ENCODE measurements at regions not wholly inside any gene's neighbourhood (a gene's known extent, or its start where the extent isn't known, plus 50 kb on each side); places are given as distances from the start of the nearest gene placed in this dataset.

DNA sequence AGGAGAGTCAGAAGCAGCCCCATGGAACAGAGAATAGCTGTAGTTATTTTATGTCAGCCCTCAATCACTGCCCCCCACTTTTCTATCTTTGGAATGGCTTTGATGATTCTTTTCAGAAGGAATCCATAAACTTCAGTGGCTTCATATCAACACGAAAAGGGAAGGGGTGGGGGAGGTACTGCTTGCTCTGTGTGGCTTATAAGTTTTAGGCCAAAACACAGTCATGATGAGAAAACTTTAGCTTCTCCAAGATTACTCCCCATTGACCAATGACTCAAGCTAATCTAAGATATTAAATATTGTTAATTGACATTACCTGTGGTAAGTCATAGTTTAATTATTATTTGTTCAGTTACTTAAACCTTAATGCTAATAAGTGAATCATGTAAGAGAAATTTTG, 669.6 kb upstream of the FAM241A start:
- no peak overlapping the region for H3K27ac ChIP-seq (ENCODE audit: low read length)
- no peak overlapping the region for H3K4me3 ChIP-seq (ENCODE audit: low read length)
- no peaks in the 10 kb centered on the region for H3F3A ChIP-seq (ENCODE audit: insufficient read depth, low read length)
- H3K9ac ChIP-seq (ENCODE audit: low read length) = no peak overlapping the region
- H3K27me3 ChIP-seq (replicated peaks; ENCODE audit: insufficient read depth, low read length) = no peaks in the 10 kb centered on the region
- no peak for DNase-seq
- no peak overlapping the region for H3K4me2 ChIP-seq (ENCODE audit: low read depth, low read length)
- no peaks in the 10 kb centered on the region for H4K20me1 ChIP-seq (ENCODE audit: insufficient read depth, low read length)
- H3K79me2 ChIP-seq (ENCODE audit: low read length) = no peaks in the 10 kb centered on the region
- H3K9me2 ChIP-seq (replicated peaks; ENCODE audit: insufficient read depth, low read length) = no peaks in the 10 kb centered on the region
- H3K36me3 ChIP-seq (replicated peaks; ENCODE audit: insufficient read depth, low read length) = no peaks in the 10 kb centered on the region
- TF ChIP-seq, protein P1, sequence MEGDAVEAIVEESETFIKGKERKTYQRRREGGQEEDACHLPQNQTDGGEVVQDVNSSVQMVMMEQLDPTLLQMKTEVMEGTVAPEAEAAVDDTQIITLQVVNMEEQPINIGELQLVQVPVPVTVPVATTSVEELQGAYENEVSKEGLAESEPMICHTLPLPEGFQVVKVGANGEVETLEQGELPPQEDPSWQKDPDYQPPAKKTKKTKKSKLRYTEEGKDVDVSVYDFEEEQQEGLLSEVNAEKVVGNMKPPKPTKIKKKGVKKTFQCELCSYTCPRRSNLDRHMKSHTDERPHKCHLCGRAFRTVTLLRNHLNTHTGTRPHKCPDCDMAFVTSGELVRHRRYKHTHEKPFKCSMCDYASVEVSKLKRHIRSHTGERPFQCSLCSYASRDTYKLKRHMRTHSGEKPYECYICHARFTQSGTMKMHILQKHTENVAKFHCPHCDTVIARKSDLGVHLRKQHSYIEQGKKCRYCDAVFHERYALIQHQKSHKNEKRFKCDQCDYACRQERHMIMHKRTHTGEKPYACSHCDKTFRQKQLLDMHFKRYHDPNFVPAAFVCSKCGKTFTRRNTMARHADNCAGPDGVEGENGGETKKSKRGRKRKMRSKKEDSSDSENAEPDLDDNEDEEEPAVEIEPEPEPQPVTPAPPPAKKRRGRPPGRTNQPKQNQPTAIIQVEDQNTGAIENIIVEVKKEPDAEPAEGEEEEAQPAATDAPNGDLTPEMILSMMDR (IDR thresholded peaks at IDR 0.05; ENCODE audit: low read length) = no peak
- TF ChIP-seq EZH2 (optimal IDR thresholded peaks at IDR 0.05; ENCODE audit: low read depth, low read length) = no peak
- no peak for TF ChIP-seq EZH2phosphoT487 (IDR thresholded peaks at IDR 0.05; ENCODE audit: low read length)
- no peaks in the 10 kb centered on the region for H3K9me3 ChIP-seq (replicated peaks; ENCODE audit: insufficient read depth, low read length)
- H3K4me1 ChIP-seq (ENCODE audit: low read length) = no peaks in the 10 kb centered on the region
- no peak overlapping the region for H2AFZ ChIP-seq (ENCODE audit: low read length)

DNA sequence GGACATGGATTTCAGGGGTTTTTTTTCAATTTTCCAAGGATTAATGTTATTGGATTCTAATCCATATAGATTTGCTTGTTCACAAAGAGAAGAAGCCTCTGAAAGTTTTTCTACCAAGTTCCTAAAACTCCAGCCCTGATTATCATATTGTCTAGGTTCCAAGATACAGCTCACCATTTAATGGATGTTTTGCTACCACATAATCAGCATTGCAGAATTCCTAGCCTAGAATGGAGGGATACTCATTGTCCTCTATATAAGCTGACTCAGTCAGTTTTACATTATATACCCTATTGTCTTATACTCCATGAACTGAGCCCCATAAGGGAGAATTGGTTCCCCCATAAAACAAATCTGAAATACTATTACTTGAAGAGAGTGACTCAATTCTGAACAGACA, 664.7 kb upstream of the FAM241A start:
- Histone ChIP-seq H3K9me2 (replicated peaks; ENCODE audit: insufficient read depth, low read length) (no peaks in the 10 kb centered on the region), H2AFZ (ENCODE audit: low read length) (no peak overlapping the region), H3F3A (ENCODE audit: insufficient read depth, low read length) (no peaks in the 10 kb centered on the region), H3K9me3 (replicated peaks; ENCODE audit: insufficient read depth, low read length) (no peaks in the 10 kb centered on the region), H3K36me3 (replicated peaks; ENCODE audit: insufficient read depth, low read length) (no peaks in the 10 kb centered on the region), H3K4me3 (ENCODE audit: low read length) (no peak overlapping the region), H3K9ac (ENCODE audit: low read length) (no peak overlapping the region), H3K27me3 (replicated peaks; ENCODE audit: insufficient read depth, low read length) (no peaks in the 10 kb centered on the region), H4K20me1 (ENCODE audit: insufficient read depth, low read length) (no peaks in the 10 kb centered on the region), H3K4me1 (ENCODE audit: low read length) (no peaks in the 10 kb centered on the region), H3K4me2 (ENCODE audit: low read depth, low read length) (no peak overlapping the region), H3K79me2 (ENCODE audit: low read length) (no peaks in the 10 kb centered on the region), H3K27ac (ENCODE audit: low read length) (no peak overlapping the region)
- DNase-seq = no peak
- TF ChIP-seq, protein P1 (IDR thresholded peaks at IDR 0.05; ENCODE audit: low read length) = no peak
- TF ChIP-seq EZH2 (optimal IDR thresholded peaks at IDR 0.05; ENCODE audit: low read depth, low read length) (no peak), EZH2phosphoT487 (IDR thresholded peaks at IDR 0.05; ENCODE audit: low read length) (no peak)

DNA sequence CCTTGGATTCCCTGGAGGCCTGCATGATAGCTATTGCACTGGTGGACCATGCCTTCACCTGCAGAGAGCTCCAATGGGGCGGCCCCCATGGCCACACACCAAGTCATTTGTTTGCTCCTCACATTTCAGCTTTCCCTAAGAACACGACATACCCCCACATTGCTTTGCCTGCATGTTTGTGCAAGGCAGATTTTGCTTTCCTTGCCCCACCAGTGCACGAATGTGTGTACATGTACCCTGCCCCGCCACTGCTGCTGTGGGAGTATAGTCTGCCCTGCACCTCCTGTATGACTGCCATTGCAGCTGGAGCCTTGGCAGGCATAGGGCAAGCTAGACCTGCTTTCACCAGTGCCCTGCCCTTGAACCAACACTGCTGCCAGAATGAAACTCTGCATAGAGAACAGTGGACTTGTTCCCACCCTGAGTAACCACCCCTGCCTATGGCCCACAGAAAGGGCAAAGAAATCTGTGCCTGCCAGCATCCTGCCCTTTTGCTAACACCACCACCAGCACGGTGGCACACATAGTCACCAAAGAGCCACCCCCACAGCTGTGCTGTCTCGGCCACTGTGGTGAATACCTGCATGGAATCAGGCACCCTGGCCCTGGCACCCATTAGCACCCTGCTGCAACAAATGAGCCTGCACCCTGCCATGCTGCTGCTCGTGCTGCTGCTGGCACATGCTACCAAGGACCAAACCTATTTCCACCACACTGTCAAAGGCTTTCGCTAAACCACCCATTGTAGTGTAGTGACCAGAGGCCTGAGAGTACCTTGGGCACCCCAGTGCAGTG, 661.7 kb upstream of the FAM241A start:
- Histone ChIP-seq H3K36me3 (replicated peaks; ENCODE audit: insufficient read depth, low read length) (no peaks in the 10 kb centered on the region), H3K27ac (ENCODE audit: low read length) (no peak overlapping the region), H3K79me2 (ENCODE audit: low read length) (no peaks in the 10 kb centered on the region), H3K4me2 (ENCODE audit: low read depth, low read length) (no peak overlapping the region), H3K27me3 (replicated peaks; ENCODE audit: insufficient read depth, low read length) (no peaks in the 10 kb centered on the region), H3K9me3 (replicated peaks; ENCODE audit: insufficient read depth, low read length) (no peaks in the 10 kb centered on the region), H3K9ac (ENCODE audit: low read length) (no peak overlapping the region), H2AFZ (ENCODE audit: low read length) (no peak overlapping the region), H3K4me1 (ENCODE audit: low read length) (no peaks in the 10 kb centered on the region), H4K20me1 (ENCODE audit: insufficient read depth, low read length) (no peaks in the 10 kb centered on the region), H3K9me2 (replicated peaks; ENCODE audit: insufficient read depth, low read length) (no peaks in the 10 kb centered on the region), H3K4me3 (ENCODE audit: low read length) (no peak overlapping the region), H3F3A (ENCODE audit: insufficient read depth, low read length) (no peaks in the 10 kb centered on the region)
- TF ChIP-seq, protein P1 (IDR thresholded peaks at IDR 0.05; ENCODE audit: low read length) = no peak
- TF ChIP-seq EZH2phosphoT487 (IDR thresholded peaks at IDR 0.05; ENCODE audit: low read length) (no peak), EZH2 (optimal IDR thresholded peaks at IDR 0.05; ENCODE audit: low read depth, low read length) (no peak)
- DNase-seq = no peak

Data from MM.1S (cell line).